ENCODE measurements at regions not wholly inside any gene's neighbourhood (a gene's known extent, or its start where the extent isn't known, plus 50 kb on each side); places are given as distances from the start of the nearest gene placed in this dataset.

GRCh38 chr16:82331974-82332750, 162.1 kb upstream of the MPHOSPH6 start (continued):
- TF ChIP-seq, protein P1, sequence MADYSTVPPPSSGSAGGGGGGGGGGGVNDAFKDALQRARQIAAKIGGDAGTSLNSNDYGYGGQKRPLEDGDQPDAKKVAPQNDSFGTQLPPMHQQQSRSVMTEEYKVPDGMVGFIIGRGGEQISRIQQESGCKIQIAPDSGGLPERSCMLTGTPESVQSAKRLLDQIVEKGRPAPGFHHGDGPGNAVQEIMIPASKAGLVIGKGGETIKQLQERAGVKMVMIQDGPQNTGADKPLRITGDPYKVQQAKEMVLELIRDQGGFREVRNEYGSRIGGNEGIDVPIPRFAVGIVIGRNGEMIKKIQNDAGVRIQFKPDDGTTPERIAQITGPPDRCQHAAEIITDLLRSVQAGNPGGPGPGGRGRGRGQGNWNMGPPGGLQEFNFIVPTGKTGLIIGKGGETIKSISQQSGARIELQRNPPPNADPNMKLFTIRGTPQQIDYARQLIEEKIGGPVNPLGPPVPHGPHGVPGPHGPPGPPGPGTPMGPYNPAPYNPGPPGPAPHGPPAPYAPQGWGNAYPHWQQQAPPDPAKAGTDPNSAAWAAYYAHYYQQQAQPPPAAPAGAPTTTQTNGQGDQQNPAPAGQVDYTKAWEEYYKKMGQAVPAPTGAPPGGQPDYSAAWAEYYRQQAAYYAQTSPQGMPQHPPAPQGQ (CRISPR knock-in tag; IDR thresholded peaks at IDR 0.05; ENCODE audit: borderline replicate concordance), result no peak
- TF ChIP-seq LCORL (IDR thresholded peaks at IDR 0.05), result no peak
- TF ChIP-seq LCORL (CRISPR knock-in tag; IDR thresholded peaks at IDR 0.05), result no peak
- TF ChIP-seq TBX3 (IDR thresholded peaks at IDR 0.05; ENCODE audit: borderline replicate concordance), result 0 out of 2 replicates have a peak, but pooled peaks have one; percentile 17
- TF ChIP-seq JUNB (CRISPR knock-in tag; IDR thresholded peaks at IDR 0.05; ENCODE audit: borderline replicate concordance), result no peak
- TF ChIP-seq TBX2 (CRISPR knock-in tag; IDR thresholded peaks at IDR 0.05; ENCODE audit: borderline replicate concordance), result peak; percentile 46; the same call in 1 of the 2 replicates
- TF ChIP-seq MED13 (CRISPR knock-in tag; IDR thresholded peaks at IDR 0.05), result no peak
- TF ChIP-seq ZNF678 (CRISPR knock-in tag; IDR thresholded peaks at IDR 0.05), result no peak
- no peak for TF ChIP-seq ZNF296 (CRISPR knock-in tag; conservative IDR thresholded peaks at IDR 0.05)
- TF ChIP-seq, protein P2, sequence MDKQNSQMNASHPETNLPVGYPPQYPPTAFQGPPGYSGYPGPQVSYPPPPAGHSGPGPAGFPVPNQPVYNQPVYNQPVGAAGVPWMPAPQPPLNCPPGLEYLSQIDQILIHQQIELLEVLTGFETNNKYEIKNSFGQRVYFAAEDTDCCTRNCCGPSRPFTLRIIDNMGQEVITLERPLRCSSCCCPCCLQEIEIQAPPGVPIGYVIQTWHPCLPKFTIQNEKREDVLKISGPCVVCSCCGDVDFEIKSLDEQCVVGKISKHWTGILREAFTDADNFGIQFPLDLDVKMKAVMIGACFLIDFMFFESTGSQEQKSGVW (CRISPR knock-in tag; IDR thresholded peaks at IDR 0.05; ENCODE audit: borderline replicate concordance), result no peak
- no peak for TF ChIP-seq ZNF784 (CRISPR knock-in tag; IDR thresholded peaks at IDR 0.05; ENCODE audit: borderline replicate concordance)
- no peak for TF ChIP-seq SOX6 (IDR thresholded peaks at IDR 0.05)
- TF ChIP-seq SOX6 (CRISPR knock-in tag; IDR thresholded peaks at IDR 0.05), result peak; percentile 38; the same call in 1 of the 2 replicates
- TF ChIP-seq ZNF550 (CRISPR knock-in tag; IDR thresholded peaks at IDR 0.05; ENCODE audit: borderline replicate concordance), result no peak
- TF ChIP-seq ZNF703 (CRISPR knock-in tag; IDR thresholded peaks at IDR 0.05; ENCODE audit: borderline replicate concordance), result no peak
- no peak for TF ChIP-seq ZNF337 (CRISPR knock-in tag; IDR thresholded peaks at IDR 0.05; ENCODE audit: borderline replicate concordance, low read depth)
- peak; percentile 46; the same call in 1 of the 2 replicates for TF ChIP-seq SOX5 (CRISPR knock-in tag; IDR thresholded peaks at IDR 0.05; ENCODE audit: borderline replicate concordance)
- no peak for TF ChIP-seq PCBP2 (optimal IDR thresholded peaks at IDR 0.05; ENCODE audit: low read depth, low read length, poor library complexity, severe bottlenecking)
- peak; percentile 35; the same call in 1 of the 2 replicates for TF ChIP-seq ARID5B (CRISPR knock-in tag; IDR thresholded peaks at IDR 0.05)
- TF ChIP-seq, protein P3, sequence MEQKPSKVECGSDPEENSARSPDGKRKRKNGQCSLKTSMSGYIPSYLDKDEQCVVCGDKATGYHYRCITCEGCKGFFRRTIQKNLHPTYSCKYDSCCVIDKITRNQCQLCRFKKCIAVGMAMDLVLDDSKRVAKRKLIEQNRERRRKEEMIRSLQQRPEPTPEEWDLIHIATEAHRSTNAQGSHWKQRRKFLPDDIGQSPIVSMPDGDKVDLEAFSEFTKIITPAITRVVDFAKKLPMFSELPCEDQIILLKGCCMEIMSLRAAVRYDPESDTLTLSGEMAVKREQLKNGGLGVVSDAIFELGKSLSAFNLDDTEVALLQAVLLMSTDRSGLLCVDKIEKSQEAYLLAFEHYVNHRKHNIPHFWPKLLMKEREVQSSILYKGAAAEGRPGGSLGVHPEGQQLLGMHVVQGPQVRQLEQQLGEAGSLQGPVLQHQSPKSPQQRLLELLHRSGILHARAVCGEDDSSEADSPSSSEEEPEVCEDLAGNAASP (CRISPR knock-in tag; IDR thresholded peaks at IDR 0.05; ENCODE audit: borderline replicate concordance), result peak; percentile 53; the same call in 1 of the 2 replicates
